HG02938 (cell line): ENCODE measurements at regions not wholly inside any gene's neighbourhood (a gene's known extent, or its start where the extent isn't known, plus 50 kb on each side); places are given as distances from the start of the nearest gene placed in this dataset.
"Not testable (repeated sequence)": the region's sequence is repeated elsewhere in the genome, so short reads cannot be mapped to it uniquely, and the experiment has no call there.

Experiments used
- ATAC-seq: cut with Tn5 transposase; IDR thresholded peaks from one replicate; pipeline ENCODE4 v1.9.1; 2021; ENCODE audit warnings: mild to moderate bottlenecking, moderate library complexity; ENCODE audit not compliant: unreplicated experiment

DNA sequence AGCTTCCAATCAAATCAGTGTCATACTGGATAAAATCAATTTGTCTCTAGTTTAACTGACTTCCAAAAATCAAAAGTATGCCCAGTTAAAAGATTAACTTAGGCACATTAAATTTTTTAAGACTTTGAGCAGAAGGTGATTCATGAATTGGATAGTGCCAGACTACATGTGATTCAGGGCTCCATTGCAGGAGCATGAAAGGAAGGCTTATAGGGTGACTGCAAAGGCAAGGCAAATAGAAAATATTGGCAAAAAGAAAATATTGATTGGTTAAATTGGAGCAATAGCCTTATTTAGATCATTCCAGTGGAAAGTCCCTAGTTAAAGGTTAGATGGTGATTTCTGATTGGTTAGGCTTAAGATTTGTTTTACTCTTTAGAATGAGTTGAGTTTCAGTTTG lies 223.9 kb upstream of the ERCC4 start:
- ATAC-seq, result no peak

DNA sequence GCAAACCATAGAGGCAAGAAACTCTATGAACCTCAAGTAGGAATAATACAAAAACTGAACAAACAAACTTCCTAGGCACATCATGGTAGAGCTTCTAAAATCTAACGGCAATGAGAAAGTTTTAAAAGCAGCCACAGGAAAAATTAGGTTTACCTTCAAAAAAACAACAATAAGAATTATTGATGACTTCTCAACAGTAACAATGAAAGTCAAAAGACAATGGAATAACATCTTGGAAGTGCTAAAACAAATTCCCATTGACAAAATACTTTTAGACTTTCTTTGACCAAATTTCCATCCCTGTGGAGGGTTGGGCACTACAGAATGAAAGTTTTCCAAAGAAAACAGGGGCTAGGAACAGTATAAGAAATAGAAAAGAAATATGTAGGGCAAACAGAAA lies 222.9 kb upstream of the ERCC4 start:
- no peak for ATAC-seq

DNA sequence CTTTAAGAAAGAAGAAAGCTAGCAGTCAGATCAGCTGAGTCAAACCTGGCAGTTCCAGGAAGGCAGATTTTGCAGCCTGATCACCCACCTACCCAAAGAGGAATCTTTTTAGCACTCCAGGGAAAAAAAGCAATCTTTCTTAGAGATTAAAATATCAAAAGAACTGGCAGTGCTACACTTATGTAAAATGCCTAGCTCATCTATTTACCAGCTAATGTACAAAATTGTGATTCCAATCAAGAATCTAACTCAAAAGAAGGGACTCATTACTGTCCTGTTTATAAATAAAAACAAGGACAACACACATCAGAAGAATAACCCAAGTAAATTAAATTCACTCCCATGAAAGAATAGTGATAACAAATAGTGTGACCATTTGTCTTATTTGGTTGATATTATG lies 222.4 kb upstream of the ERCC4 start:
- no peak for ATAC-seq

DNA sequence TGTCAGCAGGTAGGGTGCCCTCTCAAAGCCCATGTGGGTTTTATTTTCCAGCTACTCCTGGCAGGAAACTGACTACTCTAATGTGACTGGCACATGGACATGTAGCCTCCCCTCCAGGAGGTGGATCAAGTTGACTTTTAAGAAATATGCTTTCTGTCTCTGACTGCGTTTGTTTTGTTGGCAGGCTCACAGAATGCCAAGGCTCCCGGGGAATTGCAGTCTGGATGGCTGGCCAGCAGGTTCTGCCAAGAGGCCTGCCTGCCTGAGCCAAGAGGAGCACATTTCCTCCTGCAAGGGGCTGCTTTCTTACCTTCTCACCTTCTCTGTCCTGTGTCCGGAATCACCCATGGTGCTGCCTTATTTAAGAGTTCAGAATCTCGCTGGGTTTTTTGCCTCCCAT lies 217.3 kb upstream of the ERCC4 start:
- no peak for ATAC-seq

DNA sequence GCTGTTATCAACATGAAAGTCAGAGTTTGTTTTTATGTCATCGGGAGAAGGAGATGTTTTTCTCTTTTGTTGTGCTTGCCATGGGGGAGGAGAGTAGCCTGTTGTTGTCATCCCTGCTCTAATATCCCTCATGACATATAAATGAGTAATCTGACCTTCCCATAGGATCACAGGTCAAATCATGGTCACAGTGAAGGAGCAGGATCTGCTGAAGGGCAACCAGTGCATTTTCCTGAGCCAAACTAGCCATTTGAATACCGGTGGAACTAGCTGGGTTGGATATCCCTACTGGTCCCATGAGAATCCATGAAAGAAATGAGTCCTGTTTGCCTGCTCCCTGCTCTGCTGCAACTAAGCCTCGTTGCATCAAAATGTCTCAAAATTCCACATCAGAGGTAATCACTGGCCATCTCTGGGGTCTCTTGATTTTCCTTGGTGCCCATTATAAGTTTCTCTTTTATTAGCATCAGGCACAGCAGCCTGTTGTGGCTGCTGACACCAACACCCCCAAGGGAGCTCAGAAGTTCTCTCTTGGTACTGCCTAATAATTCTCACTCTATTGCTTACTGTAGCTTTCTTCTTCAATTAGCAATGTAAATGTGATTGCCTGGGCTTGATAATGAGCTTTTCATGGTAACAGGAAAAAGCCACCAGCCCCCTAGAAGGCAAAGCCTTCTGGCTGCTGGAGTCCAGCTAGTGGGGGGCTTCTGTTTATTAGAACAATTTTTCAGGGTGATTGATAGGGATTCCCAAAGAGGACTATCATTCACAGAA lies 211.4 kb upstream of the ERCC4 start:
- no peak for ATAC-seq

DNA sequence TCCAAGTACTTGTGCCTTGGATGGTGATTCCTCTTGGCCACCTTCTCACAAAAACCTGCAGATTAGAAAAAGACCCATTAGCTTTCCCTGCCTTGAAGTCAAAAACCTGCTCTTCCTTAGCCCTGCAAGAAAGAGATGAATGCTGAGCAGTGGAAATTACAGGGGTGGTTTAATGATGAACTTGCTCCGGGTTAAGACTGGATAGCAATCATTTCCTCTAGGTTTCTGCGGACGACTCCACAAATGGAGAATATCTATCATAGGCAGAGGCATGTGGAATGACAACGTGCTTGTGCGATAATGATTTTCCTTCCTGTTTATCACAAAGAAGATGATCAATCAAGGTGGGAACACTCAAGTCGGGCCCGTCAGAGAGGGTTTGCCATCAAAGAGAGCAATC lies 201.2 kb upstream of the ERCC4 start:
- ATAC-seq, result no peak

DNA sequence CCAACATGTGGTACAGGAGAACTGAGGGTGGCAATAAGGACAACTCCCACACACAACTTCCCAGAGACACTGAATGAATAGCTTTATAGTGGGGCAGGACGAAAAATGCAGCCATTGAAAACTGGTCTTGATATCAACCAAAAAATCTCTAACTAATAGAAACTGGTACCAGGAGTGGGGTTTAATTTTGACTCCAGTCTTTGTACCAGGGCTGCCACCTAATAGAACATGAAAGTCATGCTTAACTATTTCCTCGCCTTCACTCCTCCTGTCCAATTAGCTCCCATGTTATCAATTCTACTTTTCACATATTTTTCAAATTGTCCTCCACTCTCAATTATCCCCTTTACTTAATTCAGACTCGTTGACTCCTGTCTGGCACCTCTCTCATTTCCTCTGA lies 192.0 kb upstream of the ERCC4 start:
- no peak for ATAC-seq

DNA sequence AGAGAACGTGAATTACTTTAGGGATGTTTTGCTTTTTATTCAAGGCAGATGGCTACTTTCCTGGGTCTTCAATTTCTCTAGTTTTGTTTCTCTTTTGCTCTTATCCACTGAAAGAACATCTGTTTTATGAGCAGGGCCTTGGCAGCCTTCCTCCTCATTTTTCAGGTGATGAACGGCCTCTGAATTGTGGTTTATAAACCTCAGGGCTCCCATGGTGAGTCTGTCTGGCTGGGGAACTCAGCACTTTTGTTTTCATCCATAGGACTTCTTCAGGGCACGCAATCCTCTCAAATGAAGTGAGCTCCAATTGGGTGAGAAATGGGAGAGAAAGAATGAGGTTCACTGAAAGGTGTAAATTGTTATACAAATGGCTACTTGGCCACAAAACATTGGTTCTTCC lies 186.4 kb upstream of the ERCC4 start:
- no peak for ATAC-seq

DNA sequence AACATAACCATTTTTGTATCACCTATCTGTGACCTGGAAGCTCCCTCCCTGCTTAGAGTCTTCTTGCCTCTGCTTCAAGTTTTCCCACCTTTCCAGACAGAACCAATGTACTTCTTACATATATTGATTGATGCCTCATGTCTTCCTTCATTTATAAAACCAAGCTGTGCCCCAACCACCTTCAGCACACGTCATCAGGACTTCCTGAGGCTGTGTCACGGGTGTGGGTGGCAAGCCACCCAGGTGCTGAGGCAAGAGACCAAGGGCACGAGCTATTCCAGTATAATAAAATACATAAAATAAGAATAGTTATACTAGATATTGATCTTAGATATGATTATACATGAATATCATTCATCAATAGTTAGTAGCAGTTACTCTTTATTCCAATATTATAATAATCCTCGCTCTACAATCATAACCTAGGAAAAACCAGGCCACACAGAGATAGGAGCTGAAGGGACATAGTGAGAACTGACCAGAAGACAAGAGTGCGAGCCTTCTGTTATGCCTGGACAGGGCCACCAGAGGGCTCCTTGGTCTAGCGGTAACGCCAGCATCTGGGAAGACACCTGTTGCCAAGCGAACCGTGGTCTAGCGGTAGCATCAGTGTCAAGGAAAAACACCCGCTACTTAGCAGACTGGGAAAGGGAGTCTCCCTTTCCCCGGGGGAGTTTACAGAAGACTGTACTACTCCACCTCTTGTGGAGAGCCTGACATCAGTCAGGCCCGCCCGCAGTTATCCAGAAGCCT lies 180.2 kb upstream of the ERCC4 start:
- ATAC-seq, result not testable (repeated sequence)

DNA sequence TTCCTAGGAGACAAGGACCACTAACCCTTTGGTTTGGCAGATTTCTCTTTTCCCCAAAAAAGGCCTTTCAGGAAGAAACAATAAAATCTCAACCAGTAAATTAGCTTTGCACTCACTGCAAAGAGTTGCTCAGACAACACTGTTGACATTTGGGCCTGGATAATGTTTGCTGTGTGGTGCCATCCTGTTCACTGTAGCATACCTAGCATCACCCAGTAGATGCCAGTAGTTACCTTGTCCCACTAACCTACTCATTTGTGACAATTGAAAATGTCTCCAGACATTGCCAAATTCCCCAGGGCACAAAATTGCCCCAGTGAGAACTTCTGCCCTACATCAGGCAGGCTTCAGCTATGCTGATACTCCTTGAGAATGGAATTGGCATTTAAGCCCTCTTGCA lies 177.0 kb upstream of the ERCC4 start:
- ATAC-seq, result no peak

DNA sequence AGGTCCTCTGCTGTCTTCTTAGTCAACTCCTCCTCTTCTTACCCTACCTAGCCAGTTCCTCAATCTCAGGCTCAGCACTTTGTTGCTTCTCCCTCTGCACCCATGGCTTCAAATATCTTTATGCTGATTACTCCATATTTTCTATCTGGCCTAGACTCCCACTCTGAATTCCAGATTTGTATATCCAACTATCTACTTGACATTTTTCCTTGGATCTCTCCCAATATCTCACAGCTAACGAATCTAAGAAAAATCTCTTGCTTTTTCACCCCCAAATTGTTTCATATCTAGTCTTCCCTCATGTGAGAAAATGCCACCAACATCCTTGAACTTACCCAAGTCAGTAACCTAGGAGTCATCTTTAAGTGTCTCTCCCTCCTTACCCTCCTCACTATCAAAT lies 176.4 kb upstream of the ERCC4 start:
- ATAC-seq, result no peak

DNA sequence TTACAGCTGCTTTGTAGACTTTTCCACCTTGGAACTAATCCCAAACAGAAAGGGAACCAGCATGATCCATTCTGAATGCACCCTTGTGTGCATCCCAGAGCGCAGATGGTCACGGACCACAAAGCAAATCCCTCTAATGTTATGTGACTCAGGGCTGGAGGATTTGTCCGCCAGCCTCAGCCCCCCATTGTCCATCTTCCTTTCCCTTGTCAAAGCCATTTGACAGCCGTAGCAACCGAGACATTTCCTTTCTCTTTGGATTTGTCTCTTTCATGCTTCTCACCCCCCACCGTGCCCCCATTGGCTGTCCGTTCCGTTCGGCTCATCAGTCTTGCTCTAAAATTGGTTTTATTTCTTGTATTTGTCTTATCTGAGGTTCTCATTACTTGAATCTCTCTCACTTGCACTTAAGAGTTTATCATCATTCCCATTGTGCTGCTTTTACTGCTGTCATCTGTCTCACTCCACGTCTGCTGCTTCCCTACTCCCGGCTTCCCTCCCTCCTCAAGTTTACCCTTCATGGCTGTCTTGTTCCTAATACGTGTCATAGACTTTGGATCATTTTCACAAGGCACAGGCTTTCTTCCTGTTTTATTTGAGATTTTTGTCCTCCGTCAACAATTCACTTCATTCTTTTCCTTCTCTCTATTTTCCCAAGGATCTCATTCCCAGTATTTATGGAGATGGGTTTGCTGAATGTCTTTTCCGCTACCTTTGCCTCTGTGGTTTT lies 163.4 kb upstream of the ERCC4 start:
- ATAC-seq, result no peak

DNA sequence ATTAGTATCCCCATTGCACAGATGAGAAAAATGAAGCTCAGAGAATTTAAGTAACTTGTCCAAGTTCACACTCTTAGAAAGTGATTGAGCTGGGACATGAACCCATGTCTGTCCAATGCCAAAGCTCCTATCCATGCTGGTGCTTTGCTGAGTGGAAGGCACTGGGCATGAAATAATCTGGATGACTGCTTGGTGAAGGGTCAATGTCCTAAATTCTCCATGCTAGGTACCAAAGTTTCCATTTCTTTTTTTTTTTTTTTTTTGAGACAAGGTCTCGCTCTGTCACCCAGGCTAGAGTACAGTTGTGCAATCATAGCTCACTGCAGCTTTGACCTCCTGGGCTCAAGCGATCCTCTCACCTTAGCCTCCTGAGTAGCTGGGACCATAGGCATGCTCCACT lies 153.6 kb upstream of the ERCC4 start:
- ATAC-seq, result no peak

DNA sequence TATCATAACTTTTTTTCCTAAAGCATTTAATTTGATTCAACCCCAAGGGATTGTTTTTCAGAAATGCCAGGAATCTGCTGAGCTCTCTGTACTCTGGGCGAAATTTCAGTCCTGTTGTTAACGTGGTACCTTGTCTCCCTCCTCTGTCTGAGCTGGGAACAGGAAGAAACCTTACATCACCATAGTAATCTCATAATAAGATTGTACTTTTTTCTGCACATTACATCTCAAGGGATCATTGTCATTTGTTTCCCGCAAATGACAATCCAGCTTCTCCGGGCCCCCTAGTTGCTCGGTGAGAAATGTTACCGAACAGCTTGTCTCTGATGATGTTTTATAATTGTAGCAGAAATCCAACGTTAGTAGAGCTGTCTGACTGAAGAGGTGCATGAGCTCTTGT lies 152.7 kb upstream of the ERCC4 start:
- ATAC-seq, result no peak

DNA sequence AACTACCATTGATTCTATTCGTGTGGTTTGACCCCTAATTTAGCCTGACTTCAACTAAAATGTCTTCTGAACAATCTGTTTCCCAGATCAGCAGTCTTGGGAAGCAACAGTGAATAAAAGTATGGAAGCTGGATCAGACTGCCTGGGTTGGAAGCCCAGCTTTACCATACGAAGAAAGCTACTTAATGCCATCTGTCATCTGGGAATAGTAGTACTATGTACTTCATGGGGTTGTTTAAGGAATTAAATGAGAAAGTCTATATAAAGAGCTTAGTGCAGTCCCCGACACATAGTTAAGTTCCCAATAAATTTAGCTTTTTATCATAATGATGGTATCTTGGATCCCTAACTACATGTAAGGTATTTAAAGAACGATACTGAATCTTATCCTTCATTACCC lies 151.5 kb upstream of the ERCC4 start:
- no peak for ATAC-seq

DNA sequence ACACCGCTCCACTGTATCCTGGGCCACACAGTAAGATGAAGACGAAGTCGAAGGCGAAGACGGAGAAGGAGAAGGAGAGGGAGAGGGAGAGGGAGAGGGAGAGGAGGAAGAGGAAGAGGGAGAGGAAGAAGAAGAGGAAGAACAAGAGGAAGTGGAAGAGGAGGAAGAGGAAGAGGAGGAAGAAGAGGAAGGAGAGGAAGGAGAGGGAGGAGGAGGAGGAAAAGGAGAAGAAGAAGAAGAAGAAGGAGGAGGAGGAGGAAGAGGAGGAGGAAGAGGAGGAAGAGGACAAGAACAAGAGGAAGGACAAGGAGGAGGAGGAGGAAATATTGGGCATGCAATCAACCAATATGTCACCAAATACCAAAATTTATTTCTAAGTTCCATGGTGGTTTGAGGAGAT lies 149.5 kb upstream of the ERCC4 start:
- ATAC-seq, result no peak

DNA sequence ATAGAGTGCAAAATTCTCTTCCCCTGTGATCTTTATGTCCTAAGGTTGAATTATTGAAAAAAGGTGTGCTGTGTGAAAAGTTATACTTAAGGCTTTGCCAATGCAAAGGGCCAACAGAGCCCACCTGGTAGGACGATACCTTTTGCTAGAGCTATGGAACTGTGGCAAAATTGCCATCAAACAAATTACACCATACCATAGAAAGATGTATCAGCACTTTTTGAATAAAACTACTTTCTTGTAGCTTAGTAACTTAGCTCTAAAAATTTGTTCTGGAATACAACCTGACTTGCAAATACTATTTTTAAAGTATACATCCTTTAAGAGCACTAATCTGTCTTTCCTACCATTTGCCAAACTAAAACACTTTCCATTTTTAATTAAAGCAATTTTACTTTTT lies 147.2 kb upstream of the ERCC4 start:
- no peak for ATAC-seq

DNA sequence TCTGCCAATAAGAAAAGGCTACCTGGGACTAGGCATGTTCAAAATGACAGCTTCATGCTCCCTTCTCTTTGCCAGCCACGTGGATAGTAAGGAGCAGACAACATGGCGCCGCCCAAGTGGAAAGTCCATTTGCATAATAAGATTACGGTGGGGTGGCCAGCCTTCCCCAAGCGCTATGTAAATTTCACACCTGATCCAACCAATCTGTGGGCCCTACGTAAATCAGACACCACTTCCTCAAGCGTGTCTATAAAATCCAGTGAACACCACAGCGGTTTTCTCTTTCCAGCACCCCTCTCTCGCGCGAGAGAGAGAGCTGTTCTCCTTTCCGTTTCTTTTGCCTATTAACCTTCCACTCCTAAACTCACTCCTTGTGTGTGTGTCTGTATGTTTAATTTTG lies 140.3 kb upstream of the ERCC4 start:
- ATAC-seq, result no peak

DNA sequence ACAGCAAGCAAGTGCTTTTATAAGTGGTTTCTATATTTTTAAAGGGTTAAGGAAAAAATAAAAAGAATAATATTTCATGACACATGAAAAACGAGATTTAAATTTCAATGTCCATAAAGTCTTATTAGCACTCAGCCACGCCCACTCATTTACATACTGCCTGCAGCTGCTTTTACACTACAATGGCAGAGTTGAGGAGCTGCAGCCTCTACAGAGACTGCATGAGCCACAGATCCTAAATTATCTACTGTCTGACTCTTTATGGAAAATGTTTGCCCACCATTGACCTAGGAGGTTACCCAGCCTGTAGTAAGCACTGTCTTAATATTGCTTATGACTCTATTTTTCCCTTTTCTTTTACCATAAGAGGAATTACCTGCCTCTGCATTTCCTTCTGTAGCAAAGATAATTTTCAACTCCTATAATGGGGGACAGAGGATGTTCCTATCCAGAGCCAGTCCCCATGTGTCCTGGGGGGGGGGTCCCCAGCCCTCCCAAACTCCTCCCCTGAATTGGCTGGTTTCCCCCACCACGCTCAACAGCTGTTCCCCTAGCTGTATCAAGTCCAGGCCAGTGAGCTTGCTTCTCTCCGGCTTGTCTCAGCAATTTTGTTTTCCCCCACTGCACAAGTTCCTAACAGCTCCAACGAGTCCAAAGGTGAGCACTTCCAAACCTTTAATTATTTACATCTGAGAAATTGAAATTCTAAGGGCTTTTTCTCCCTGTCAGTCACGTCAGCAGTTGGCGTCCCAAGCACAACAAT lies 139.4 kb upstream of the ERCC4 start:
- ATAC-seq, result no peak

DNA sequence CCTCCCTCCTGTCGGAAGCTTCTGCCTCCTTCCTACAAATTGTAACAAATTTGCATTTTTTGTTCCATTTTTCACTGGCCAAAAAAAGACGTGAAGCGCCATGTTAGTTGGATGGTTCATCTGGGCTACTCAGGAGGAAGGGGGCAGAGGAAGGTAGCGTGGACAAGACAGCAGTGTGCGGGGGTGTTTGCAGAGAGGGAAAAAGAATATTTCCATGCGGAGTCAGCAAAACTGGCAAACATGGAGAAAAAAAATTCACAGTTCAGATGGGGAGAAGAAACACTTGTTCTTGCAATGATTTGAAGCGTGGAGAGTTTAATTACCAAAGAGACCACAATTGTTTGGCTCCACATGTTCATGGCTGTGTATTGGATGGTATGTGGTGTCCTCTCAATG lies 138.8 kb upstream of the ERCC4 start:
- ATAC-seq, result no peak
